GM18861 (cell line): ENCODE measurements at regions not wholly inside any gene's neighbourhood (a gene's known extent, or its start where the extent isn't known, plus 50 kb on each side); places are given as distances from the start of the nearest gene placed in this dataset.

Experiments used
- ATAC-seq: cut with Tn5 transposase; IDR thresholded peaks from one replicate; pipeline ENCODE4 v1.9.1; 2021; ENCODE audit not compliant: unreplicated experiment

DNA sequence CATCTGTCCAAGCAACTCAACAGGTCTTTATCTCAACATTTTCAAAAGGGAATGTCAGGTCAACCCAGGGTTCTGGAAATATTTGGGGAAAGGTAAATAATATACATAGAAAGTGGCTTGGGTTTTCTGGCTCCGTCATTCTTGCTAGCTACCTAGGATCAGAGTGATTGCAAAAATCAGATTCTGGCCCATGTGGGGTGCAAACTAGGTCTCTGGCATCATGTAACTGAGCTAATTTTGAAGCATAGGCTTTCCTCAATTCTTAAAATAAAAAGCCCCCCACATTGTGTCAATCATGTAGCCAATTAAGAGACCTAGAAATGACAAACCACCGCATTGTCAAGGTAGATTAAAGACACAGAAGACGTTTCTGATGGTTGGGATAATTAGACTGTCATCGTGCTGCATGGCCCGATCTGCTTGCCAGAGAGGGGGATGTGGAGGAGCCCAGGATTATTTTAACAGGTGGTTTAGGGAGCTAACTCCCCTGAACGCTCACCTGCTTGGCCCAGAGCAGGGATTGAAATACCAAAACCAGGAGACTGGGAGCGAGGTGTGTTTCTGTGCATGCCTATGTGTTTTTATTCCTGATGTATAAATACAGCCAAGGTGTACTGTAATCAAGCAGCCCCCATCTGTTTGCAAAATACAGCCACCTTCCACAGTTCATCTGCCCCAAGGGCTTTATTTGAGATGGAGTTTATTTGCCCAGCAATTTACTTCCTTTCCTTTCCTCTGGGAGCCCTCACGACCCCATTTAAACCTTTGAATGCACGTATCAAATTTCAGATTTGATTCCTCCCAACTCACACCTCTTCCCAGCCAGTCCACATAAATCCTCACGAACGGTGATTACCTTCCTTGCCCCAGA, 189.5 kb downstream of the TTC8 start:
- ATAC-seq: no peak

GRCh38 chr14:89014569-89014850, 190.1 kb downstream of the TTC8 start:
- no peak for ATAC-seq

DNA sequence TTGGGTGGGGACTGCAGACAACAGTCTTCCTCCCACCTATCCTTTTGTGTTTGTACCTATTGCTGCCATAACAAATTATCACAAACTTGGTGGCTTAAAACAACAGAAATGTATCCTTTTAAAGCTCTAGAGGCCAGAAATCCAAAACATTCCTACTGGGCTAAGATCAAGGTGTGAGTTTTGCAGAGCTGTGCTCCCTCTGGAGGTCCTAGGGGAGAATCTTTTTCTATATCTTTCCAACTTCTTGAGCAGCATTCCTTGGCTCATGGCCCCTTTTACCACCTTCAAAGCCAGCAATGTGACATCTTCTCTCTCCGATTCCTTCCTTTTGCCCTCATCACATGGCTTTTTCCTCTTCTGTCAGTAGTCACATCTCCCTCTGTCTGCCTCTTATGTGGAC, 190.6 kb downstream of the TTC8 start:
- no peak for ATAC-seq

GRCh38 chr14:89017417-89017816, 193.0 kb downstream of the TTC8 start:
- no peak for ATAC-seq

DNA sequence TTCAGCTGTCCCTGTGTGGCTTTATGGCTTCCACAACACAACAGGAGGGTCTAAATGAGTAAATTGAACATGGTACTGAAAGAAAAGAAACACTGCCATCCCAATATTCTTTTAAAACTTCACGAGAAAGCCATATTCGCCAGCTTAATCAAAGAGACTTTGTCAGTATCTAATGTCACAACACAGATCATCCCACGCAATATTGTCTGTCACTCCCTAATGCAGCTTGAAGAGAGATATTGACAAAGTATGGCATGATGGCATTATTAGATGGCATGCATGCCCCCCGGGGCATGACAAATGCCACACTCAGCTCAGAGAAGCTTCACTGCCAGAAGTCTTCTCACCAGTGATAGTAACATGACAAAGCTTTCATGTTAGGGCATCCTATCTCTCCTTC, 197.8 kb downstream of the TTC8 start:
- ATAC-seq: no peak

DNA sequence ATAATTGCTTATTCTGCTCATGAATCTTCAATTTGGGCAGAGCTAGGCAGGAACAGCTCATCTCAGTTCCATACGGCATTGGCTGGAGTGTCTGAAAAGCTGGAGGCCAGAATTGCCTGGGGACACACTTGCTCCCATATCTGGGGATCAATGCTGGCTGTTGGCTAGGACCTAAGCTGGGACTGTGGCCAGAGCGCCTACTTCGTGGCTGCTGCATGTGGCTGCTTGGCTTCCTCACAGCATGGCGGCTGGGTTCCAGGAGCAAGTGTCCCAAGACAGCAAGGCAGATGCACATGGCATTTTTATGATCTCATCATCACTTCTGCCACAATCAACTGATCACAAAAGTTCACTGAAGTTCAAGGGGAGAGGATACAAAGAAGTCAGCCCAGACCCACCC, 200.2 kb downstream of the TTC8 start:
- no peak for ATAC-seq

GRCh38 chr14:89025561-89026236, 201.2 kb downstream of the TTC8 start:
- ATAC-seq: no peak

DNA sequence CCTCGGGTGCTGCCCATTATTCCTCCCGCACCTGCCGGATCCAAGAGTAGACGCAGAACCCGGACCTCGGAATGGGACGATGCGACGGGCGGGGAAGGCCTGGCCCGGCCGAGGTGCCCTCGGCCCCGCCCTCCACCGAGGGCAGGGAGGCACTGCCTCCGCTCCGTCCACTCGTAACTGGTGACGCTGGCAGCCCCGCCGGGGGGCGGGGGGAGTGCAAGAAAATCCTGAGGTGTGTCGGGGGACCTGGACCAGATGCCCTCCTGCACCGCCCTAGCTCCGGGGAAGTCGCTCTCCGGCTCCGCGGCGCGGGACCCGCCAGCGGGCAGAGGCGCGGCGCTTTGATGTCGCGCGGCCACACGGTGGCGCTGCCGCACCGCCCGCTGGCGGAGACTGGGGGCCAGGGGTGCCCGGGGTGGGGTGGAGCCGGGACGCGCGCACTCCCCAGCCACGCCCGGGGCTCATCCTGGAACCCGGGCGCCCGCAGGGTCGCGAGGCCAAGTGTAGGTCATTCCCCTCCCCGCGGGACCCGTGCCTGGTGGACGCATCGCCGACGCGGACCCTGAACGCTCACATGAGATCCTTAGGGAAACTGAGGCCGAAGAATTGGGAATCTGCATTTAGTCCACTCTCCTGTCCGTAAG, 202.8 kb downstream of the TTC8 start:
- ATAC-seq: peak; percentile 71

- ATAC-seq: no peak
These were observed 204.1 kb downstream of the TTC8 start for GRCh38 chr14:89028462-89029134.

DNA sequence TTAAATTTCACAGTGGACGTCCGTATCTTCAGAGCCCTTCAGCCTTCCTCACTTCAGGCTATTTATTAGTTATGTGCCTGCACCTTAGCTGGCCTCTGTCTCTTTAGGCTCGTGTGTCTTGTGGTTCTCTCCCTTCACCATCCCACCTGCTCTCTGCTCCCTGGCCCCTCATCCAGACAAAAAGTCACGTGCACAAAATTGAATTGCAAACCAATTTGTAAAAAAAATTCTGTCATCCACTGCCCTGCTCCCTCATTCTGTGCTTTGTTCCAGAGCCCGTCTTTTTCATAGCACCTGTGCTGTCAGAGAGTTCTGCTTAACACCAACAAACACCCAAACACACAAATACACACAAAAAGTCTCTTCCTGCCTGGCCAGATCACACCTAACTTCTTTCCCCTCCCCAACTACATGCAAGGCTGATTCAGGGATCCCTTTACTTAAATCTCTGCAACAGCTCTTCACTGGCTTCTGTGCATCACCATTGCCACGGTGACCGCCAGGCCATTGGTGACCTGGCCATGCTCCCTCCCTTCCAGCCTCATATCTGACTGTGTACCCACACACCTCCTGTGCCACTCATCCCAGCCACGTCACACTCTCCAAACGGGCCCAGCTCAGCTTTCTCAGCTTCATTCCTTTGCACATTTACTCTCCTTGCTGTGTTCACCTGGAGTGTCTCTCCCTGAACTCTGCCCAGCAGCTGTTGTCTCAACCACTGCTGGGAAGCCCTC, 205.7 kb downstream of the TTC8 start:
- no peak for ATAC-seq

GRCh38 chr14:89030921-89031320, 206.5 kb downstream of the TTC8 start:
- no peak for ATAC-seq

- ATAC-seq: no peak
These were observed 207.7 kb downstream of the TTC8 start for GRCh38 chr14:89032086-89032649.

DNA sequence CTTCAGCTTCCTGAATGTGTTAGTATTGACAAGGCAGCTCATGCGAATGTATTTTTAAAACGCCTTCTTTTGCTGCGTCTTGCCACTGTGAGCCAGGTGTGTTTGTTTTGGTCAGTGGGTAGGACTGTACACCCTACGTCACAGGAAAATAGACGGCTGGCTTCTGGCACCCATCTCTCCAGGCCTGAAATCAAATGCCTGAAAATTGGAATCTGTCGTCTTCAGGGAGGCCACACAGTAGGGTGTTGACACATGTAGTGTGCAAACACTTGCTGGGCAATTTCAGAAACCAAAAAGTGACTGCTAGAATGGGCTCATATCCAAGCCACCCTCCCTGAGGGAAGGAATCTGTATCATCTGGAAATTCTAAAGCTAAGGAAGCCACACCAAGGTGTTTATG, 209.3 kb downstream of the TTC8 start:
- ATAC-seq: no peak

DNA sequence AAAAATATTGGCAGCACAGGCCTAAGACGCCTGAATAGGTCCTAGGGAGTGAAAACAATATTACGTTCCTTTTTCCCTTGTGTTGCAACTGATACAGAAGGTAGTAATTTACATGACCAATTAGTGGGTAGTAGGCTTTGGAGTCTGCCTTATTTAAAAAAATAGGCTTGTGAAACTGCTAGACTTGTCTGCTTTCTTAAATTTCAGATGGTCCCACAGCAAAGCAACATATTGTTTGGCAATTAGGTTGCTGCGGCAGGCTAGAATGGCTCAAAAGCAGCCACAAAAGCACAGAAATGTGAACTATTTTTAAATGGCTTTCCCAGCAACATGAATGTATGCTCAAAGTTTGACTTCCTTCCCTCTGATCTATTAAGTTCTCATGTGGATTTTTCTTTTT, 211.9 kb downstream of the TTC8 start:
- ATAC-seq: no peak

- ATAC-seq: no peak
These were observed 212.6 kb downstream of the TTC8 start for GRCh38 chr14:89037065-89037464.

DNA sequence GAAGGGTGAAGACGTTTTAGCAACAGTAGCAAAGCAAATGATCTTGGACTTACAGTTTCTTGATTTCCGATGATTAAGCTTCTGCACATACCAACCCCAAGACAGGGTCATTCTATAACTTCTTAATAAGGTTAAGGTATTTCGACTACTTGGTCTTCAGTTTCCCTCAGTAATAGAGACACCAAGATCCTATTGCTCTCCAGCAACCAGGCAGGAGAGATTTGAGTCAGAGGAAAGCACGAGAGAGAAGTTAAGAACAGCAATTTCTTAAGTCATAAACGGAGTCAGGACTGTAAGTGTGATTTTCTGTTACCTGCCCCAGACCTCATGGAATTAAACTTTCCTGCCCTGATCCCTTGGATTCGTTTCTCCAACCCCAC, 215.6 kb downstream of the TTC8 start:
- ATAC-seq: peak; percentile 7

DNA sequence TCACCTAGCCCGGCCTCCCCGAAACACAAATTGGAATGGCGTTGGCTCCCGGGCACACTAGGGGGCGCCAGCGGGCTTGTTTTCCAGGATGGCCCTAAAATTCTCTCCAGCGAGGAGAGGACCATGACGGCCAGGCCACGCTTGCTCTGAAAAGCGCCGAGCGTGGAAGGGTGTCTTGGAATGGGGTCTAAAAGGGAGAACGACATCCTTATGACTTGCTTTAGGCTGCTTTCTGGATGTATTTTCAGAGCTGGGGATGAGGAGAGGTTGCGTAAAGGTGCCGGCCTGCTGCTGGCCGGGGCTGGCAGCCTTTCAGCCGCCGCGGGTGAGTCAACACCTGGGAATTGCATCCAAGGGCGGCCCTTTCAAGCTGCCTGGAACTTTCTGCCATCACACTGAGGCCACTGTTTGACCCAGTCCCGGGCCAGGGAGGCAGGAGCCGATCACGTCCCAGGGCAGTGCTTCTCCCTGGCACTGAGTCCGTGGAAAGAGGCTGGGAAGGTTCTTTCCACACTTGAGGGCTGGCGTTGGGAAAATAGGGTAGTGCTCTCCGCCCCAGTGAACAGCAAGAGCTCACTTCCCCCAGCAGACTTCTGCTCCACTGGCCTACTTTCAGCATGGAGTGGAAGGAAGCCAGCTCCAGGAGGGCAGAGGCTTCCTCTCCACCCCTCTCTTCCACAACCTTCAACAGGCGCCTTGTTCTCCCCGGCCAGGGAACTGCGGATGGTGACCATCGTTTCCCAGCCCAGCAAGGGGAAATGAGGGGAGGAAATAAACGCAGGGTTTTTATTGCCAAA, 216.2 kb downstream of the TTC8 start:
- peak; percentile 72 for ATAC-seq

DNA sequence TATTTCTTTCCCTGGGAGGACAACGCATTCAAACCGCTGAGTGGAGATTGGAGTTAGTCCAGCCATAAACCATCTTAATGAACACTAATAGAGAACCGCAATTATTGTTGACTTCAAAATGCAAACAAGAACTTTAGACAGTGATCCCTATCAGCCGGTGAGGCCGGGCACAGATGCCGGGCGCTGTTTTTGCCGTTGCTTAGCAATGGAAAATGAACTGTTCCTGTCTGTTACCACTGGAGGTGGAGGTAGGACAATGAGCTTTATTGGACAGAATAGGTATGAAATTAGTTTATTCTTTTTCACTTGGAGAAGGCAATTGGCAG, 216.8 kb downstream of the TTC8 start:
- no peak for ATAC-seq

GRCh38 chr14:89042021-89042420, 217.6 kb downstream of the TTC8 start:
- ATAC-seq: no peak

GRCh38 chr14:89053303-89053702, 228.9 kb downstream of the TTC8 start:
- ATAC-seq: no peak
